Peyer's patch (tissue), 4 donors: ENCODE measurements at regions not wholly inside any gene's neighbourhood (a gene's known extent, or its start where the extent isn't known, plus 50 kb on each side); places are given as distances from the start of the nearest gene placed in this dataset.

Experiments
- POLR2A ChIP-seq, 2 donors: fragments of 450-650 bp; IDR thresholded peaks; one replicate each; pipeline ENCODE4 v1.5.1; 2017; ENCODE audit warnings: antibody characterized with exemption in 2 of 2, mild to moderate bottlenecking in 2 of 2, moderate library complexity in 2 of 2
- TF ChIP-seq, protein P1 (sequence below), 6 experiments: fragments of 450-650 bp in 4 of 6; fragments of 200-600 bp in 2 of 6; sonication (generic) in 1 of 6; IDR thresholded peaks; one replicate each; pipeline ENCODE4 v1.5.1; 2017 to 2019; ENCODE audit warnings: antibody characterized with exemption in 6 of 6, mild to moderate bottlenecking in 3 of 6, moderate library complexity in 1 of 6

GRCh38 chr20:57109571-57109953 lies 156.9 kb downstream of the BMP7 start:
- TF ChIP-seq, protein P1, sequence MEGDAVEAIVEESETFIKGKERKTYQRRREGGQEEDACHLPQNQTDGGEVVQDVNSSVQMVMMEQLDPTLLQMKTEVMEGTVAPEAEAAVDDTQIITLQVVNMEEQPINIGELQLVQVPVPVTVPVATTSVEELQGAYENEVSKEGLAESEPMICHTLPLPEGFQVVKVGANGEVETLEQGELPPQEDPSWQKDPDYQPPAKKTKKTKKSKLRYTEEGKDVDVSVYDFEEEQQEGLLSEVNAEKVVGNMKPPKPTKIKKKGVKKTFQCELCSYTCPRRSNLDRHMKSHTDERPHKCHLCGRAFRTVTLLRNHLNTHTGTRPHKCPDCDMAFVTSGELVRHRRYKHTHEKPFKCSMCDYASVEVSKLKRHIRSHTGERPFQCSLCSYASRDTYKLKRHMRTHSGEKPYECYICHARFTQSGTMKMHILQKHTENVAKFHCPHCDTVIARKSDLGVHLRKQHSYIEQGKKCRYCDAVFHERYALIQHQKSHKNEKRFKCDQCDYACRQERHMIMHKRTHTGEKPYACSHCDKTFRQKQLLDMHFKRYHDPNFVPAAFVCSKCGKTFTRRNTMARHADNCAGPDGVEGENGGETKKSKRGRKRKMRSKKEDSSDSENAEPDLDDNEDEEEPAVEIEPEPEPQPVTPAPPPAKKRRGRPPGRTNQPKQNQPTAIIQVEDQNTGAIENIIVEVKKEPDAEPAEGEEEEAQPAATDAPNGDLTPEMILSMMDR (IDR thresholded peaks at IDR 0.05): no peak
- TF ChIP-seq POLR2A (IDR thresholded peaks at IDR 0.05): no peak
